Astrocyte of the cerebellum (primary cell): ENCODE measurements at regions not wholly inside any gene's neighbourhood (a gene's known extent, or its start where the extent isn't known, plus 50 kb on each side); places are given as distances from the start of the nearest gene placed in this dataset.
"Not testable (repeated sequence)": the region's sequence is repeated elsewhere in the genome, so short reads cannot be mapped to it uniquely, and the experiment has no call there.

Experiments
- DNase-seq: peaks from one replicate; pipeline ENCODE4 v3.0.0-alpha.2; 2011; ENCODE audit warnings: low read depth
- H3K4me3 ChIP-seq: 2 replicates; pipeline ENCODE4 v1.5.1; 2011; ENCODE audit warnings: mild to moderate bottlenecking, low read depth, low read length, moderate library complexity
- in situ Hi-C: cut with HindIII; loops from 2 replicates; pipeline ENCODE4 v1.10.0; 2017; ENCODE audit warnings: low sequenced_read_pairs
- TF ChIP-seq, protein P1 (sequence below): IDR thresholded peaks from 2 replicates; pipeline ENCODE4 v1.5.1; 2012; ENCODE audit warnings: low read length, low read depth, moderate library complexity, mild to moderate bottlenecking; ENCODE audit errors: missing control alignments

DNA sequence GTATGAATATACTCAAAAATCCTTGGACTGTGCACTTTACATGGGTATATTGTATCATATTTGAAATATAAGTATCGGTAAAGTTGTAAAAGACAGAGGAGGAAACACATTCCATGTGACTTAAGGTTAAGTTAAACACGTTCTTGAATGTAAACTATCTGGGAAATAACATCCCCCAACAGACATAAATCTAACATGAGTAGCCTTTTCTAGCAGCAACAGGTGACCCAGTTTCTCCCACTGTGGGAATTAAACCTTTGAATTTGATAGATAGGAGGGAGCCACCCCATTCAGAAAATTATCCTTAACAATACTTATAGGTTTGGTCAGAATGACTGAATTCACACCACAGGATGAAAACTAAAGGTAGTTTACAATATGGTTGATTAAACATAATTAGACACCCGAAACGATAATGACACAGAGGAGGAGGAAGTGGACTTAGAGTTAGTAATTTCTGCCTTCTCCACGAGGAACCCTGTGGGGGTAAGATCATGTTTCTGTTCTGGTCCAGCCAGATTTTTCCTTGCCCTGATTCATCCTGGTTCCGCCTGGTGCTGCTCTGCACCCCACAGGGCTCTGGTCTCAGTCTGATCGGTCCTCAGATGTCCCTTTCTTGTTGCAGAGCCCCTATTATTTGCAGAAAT is 84.6 kb upstream of the DNAH5 start:
- no peak for DNase-seq
- in situ Hi-C loops = no loop called here
- TF ChIP-seq, protein P1, sequence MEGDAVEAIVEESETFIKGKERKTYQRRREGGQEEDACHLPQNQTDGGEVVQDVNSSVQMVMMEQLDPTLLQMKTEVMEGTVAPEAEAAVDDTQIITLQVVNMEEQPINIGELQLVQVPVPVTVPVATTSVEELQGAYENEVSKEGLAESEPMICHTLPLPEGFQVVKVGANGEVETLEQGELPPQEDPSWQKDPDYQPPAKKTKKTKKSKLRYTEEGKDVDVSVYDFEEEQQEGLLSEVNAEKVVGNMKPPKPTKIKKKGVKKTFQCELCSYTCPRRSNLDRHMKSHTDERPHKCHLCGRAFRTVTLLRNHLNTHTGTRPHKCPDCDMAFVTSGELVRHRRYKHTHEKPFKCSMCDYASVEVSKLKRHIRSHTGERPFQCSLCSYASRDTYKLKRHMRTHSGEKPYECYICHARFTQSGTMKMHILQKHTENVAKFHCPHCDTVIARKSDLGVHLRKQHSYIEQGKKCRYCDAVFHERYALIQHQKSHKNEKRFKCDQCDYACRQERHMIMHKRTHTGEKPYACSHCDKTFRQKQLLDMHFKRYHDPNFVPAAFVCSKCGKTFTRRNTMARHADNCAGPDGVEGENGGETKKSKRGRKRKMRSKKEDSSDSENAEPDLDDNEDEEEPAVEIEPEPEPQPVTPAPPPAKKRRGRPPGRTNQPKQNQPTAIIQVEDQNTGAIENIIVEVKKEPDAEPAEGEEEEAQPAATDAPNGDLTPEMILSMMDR = no peak
- H3K4me3 ChIP-seq = no peak overlapping the region

DNA sequence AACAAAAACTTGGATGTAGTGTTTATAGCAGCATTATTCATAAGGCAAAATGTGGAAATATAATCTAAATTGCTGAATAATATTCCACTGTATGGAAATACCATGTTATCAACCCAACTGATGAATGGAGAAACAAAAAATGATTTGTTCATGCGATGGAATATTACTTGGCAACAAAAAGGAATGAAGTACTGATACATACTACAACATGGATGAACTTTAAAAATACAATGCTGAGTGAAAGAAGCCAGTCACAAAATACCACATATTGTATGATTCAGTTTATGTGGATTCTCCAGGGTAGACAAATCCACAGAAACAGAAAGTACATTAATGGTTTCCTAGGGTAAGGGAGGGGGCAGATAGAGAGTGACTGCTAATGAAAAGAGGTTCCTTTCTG is 83.7 kb upstream of the DNAH5 start:
- no peak for DNase-seq
- in situ Hi-C loops = no loop called here
- TF ChIP-seq, protein P1 = no peak
- H3K4me3 ChIP-seq = no peak overlapping the region

DNA sequence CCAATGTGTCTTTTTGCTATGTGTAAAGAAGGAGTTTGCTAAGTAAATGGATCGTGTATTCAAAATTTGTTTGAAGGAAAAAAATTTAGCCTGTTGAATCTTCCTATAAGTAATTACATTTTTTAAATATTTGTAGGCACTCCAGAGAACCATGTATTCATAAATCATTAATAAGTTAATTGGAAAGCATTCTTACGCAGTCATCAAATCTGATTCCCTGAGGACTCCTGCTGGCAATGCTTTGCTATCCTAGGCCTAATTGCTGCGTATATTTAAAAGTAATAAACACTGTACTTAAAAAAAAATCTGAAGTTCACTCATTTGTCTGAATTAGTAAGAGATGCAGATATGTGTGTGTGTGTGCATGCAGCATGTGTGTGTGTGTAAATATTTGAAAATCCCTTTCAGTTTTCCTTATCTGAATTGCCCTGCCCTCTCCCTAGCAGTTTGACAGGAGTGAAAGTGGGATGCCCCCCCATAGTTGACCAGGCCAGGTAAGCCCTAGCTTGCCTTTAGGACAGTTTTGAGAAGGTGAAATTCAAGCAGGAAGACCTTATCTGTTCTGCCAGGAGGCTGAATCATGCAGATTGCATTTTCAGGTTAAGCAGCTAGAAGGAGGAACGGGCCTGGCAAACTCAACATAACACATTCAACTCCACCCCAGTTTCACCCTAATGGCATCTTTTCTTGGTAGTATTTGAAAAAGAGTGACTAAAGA is 81.2 kb upstream of the DNAH5 start:
- TF ChIP-seq, protein P1 = no peak
- H3K4me3 ChIP-seq = no peak overlapping the region
- no peak for DNase-seq
- in situ Hi-C loops = no loop called here

DNA sequence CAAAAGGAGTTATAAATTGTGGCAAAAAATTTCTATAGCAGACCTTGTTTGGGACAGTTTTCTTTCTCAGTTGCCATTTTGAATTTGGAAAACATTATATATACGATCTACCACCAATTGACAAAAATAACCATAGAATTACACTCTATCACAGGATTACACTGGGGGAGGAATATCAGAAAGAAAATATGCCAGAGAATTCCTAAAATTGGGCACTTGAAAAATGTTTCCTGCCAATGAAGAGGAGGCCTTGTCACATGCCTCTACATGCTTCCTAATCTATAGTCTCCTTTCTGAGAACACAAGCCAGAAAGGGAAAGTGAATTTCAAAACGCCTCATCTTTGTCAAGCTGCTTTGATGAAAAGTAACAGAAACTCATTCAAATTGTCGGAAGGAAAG is 78.5 kb upstream of the DNAH5 start:
- in situ Hi-C loops = no loop called here
- no peak overlapping the region for H3K4me3 ChIP-seq
- no peak for DNase-seq
- TF ChIP-seq, protein P1 = no peak

DNA sequence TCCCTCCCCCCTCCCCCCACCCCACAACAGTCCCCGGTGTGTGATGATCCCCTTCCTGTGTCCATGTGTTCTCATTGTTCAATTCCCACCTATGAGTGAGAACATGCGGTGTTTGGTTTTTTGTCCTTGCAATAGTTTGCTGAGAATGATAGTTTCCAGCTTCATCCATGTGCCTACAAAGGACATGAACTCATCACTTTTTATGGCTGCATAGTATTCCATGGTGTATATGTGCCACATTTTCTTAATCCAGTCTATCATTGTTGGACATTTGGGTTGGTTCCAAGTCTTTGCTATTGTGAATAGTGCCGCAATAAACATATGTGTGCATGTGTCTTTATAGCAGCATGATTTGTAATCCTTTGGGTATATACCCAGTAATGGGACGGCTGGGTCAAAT is 76.5 kb upstream of the DNAH5 start:
- DNase-seq, H3K4me3 ChIP-seq, in situ Hi-C loops: not testable (repeated sequence)

DNA sequence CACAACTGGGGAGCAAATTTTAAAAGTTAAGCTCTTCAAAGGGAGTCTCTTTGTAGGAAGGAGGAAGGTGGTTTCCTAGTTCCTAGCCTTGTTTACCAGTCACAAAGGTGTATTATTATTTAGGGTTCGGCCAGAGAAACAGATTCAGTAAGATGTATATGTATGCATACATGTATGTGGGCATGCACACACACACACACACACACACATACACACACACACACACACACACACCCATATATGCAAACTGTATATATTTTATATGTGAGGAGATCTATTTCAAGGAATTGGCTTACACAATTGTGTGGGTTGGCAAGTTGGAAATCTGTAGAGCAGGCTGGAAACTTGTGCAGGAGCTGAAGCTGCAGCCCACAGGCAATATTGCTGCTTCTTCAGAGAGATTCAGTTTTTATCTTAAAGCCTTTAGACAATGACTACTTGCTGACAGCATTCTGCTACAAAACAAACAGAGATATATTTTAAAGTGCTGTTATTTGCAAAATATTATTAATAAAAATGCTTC is 75.3 kb upstream of the DNAH5 start:
- in situ Hi-C loops = no loop called here
- TF ChIP-seq, protein P1 = no peak
- no peak overlapping the region for H3K4me3 ChIP-seq
- DNase-seq = no peak

DNA sequence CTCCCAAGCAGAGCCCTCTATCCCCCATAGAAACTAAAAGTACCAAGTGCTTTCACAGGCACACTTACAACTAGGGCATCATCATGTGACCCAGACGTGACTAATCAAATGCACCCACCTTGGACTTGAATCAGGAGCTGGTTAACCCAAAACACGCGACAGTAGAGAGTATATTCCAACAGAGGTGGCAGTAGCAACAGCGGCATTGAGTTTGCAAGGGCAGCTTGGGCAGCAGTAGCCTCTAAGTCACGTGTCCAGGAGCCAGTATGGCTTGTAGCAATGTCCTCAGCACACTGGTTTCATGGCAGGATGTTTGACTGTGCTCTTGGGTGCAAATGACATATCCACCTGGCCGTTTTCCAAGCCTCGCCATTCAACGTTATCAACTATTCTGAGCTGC is 73.4 kb upstream of the DNAH5 start:
- in situ Hi-C loops = no loop called here
- no peak for DNase-seq
- H3K4me3 ChIP-seq = no peak overlapping the region
- TF ChIP-seq, protein P1 = no peak
